AG04450 (cell line): ENCODE measurements at regions not wholly inside any gene's neighbourhood (a gene's known extent, or its start where the extent isn't known, plus 50 kb on each side); places are given as distances from the start of the nearest gene placed in this dataset.

Experiments used
- CTCF ChIA-PET: fragments of 300-600, 350-600 bp; formaldehyde crosslinking; extraction: SDS; loops from one replicate; lab custom pipeline; 2022; ENCODE audit warnings: antibody characterized with exemption, inconsistent platforms; lab: Charles Lee
- POLR2A ChIA-PET: fragments of 350-600 bp; formaldehyde crosslinking; extraction: SDS; loops from one replicate; lab custom pipeline; 2021; ENCODE audit warnings: antibody characterized with exemption, inconsistent platforms; lab: Yijun Ruan, JAX
- DNase-seq: peaks from one replicate; pipeline ENCODE4 v3.0.0-alpha.2; 2011; ENCODE audit warnings: low read depth, low spot score
- H3K27ac ChIP-seq: one replicate; pipeline ENCODE4 v1.5.1; 2012; ENCODE audit warnings: low read depth, low read length, control low read depth
- H3K27me3 ChIP-seq: one replicate; pipeline ENCODE4 v1.6.0; 2012; ENCODE audit warnings: low read length; ENCODE audit not compliant: control insufficient read depth, insufficient read depth
- H3K4me3 ChIP-seq: 2 replicates; pipeline ENCODE4 v1.5.1; 2011; ENCODE audit warnings: mild to moderate bottlenecking, low read depth, low read length, control low read depth
- H3K9me3 ChIP-seq: 2 replicates; pipeline ENCODE4 v1.5.1; 2012; ENCODE audit warnings: low read length; ENCODE audit not compliant: control insufficient read depth, insufficient read depth
- TF ChIP-seq, protein P1 (sequence below): IDR thresholded peaks from 2 replicates; pipeline ENCODE4 v1.5.1; 2011; ENCODE audit warnings: low read depth, low read length, control low read depth, inconsistent platforms

DNA sequence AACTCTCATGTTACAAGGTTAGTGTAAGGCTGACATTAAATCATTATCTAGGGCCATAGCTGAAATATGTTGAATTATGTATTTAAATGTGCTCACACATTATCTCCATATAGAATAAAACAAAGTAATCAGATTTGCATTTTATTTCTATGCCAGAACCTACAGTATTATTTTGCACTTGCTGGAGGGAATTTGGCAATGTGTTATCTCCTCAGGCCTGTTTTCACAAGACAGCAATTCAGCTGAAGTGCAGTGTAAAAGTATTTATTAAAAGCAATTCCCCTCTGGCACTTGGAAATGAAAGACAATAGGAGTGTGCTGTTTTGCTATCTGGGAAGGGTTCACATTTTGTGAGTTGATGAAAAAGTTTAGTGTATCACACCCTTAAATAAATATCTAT is 276.3 kb downstream of the DNAJB9 start:
- no peaks in the 10 kb centered on the region for H3K27me3 ChIP-seq
- ChIA-PET CTCF (interaction anchor here (0.5 kb wide), 1 partner anchor 965 kb away, joined by 7 read pairs; no protein-coding TSS in a partner anchor), POLR2A (no interaction called here)

DNA sequence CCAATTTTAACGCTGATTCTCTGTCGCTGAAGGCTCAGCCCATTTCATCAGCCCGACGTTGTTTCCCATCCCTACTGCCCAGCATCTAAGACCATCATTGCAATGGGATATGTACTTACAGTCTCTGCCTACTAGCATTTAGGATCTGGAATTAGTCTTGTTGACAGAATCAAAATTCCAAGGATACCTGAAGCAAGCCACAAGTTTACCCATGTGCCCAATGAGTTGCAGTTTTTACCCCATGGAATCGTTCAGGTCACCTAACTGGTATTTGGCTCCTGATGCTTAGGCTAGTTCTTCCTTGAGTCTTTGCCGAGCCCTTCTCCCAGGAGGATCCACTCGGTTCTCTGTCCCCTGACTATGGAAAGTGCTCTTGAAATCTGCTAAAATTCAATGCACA is 276.8 kb downstream of the DNAJB9 start:
- CTCF ChIA-PET, result no interaction called here
- Histone ChIP-seq H3K9me3 (peaks cover 3% of the 10 kb centered on the region), H3K27ac (no peak overlapping the region), H3K4me3 (no peak overlapping the region), H3K27me3 (no peaks in the 10 kb centered on the region)
- DNase-seq, result no peak
- TF ChIP-seq, protein P1, sequence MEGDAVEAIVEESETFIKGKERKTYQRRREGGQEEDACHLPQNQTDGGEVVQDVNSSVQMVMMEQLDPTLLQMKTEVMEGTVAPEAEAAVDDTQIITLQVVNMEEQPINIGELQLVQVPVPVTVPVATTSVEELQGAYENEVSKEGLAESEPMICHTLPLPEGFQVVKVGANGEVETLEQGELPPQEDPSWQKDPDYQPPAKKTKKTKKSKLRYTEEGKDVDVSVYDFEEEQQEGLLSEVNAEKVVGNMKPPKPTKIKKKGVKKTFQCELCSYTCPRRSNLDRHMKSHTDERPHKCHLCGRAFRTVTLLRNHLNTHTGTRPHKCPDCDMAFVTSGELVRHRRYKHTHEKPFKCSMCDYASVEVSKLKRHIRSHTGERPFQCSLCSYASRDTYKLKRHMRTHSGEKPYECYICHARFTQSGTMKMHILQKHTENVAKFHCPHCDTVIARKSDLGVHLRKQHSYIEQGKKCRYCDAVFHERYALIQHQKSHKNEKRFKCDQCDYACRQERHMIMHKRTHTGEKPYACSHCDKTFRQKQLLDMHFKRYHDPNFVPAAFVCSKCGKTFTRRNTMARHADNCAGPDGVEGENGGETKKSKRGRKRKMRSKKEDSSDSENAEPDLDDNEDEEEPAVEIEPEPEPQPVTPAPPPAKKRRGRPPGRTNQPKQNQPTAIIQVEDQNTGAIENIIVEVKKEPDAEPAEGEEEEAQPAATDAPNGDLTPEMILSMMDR, result no peak
- POLR2A ChIA-PET, result no interaction called here

More for the DNA sequence above, 276.3 kb downstream of the DNAJB9 start:
- TF ChIP-seq, protein P1, result no peak
- peaks cover 3% of the 10 kb centered on the region for H3K9me3 ChIP-seq
- DNase-seq, result no peak
- no peak overlapping the region for H3K4me3 ChIP-seq
- H3K27ac ChIP-seq, result no peak overlapping the region

DNA sequence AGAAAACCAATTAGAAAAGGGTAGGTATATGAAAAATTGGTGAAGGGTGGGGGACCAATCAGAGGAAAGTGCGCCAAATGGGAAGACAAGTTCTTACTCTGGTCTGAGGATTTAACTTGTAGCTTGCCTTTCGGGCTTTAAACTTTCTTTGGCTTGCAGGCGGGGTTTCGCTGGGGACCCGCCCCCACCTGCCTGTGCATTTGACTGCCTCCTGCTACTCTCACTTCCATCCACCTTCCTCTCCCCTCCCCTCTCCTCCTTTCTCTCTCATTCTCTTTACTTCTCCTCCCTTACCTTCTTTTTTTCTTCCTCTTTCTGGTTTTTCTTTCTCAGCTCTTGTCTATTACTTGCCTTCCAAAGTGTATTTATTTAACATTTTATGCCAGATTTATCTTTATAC is 278.8 kb downstream of the DNAJB9 start:
- Histone ChIP-seq H3K27ac (no peak overlapping the region), H3K4me3 (no peak overlapping the region), H3K27me3 (no peaks in the 10 kb centered on the region), H3K9me3 (peaks cover 3% of the 10 kb centered on the region)
- POLR2A ChIA-PET, result no interaction called here
- CTCF ChIA-PET, result no interaction called here
- no peak for DNase-seq
- TF ChIP-seq, protein P1, result no peak

DNA sequence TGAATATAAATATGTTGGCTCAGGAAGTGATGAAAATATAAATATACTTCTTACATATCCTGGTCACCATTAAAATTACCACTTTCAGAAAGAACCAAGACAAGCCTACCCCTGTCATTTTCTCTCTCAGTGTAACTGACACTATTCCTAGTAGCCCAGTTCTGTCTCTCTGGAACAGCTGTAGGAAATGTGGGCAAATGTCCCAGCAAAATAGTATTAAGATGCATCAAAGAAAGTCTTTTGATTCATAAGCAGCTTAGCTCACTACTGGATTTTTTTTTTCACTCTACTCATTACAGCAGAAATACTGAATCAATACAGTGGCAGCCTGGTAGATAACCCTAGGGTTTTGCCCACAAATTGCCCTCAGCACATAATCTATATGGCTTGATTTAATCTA is 290.9 kb downstream of the DNAJB9 start:
- CTCF ChIA-PET, result no interaction called here
- TF ChIP-seq, protein P1, result no peak

DNA sequence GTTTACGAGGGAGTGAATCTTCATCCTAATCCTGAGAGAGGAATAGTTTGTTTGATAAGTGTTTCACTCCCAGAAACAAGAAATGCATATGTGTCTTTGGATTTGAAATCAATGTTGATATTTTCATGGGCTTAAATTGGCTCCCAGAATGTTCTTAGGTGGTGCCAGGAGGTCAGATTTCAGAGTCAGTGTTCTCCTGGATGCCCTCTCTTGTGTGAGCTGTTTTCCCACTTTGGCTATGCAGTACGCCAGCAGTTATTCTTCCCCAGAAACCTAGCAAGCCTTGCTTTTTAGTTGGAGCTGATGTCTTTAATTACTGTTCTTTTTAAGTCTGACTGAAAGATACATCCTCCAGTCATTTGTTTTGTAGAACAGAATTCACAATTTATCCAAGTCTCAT is 291.4 kb downstream of the DNAJB9 start:
- no peak overlapping the region for H3K27ac ChIP-seq
- TF ChIP-seq, protein P1, result no peak
- DNase-seq, result no peak
- H3K9me3 ChIP-seq, result peaks cover 7% of the 10 kb centered on the region
- H3K4me3 ChIP-seq, result no peak overlapping the region
- H3K27me3 ChIP-seq, result no peaks in the 10 kb centered on the region
- ChIA-PET CTCF (no interaction called here), POLR2A (no interaction called here)

More for the DNA sequence above, 290.9 kb downstream of the DNAJB9 start:
- POLR2A ChIA-PET, result no interaction called here
- no peak overlapping the region for H3K27ac ChIP-seq
- H3K27me3 ChIP-seq, result no peaks in the 10 kb centered on the region
- H3K4me3 ChIP-seq, result no peak overlapping the region
- H3K9me3 ChIP-seq, result peaks cover 7% of the 10 kb centered on the region
- DNase-seq, result no peak
